Activated naive CD4-positive, alpha-beta T cell treated with anti-CD3 and anti-CD28 coated beads for 36 hours (primary cell): ENCODE measurements at regions not wholly inside any gene's neighbourhood (a gene's known extent, or its start where the extent isn't known, plus 50 kb on each side); places are given as distances from the start of the nearest gene placed in this dataset.
"Not testable (repeated sequence)": the region's sequence is repeated elsewhere in the genome, so short reads cannot be mapped to it uniquely, and the experiment has no call there.

ENCODE experiments used
- CTCF ChIA-PET: fragments of 350-600 bp; sonication (Branson Sonifier 250); formaldehyde crosslinking; loops from one replicate; lab custom pipeline; 2021; ENCODE audit warnings: antibody characterized with exemption; lab: Charles Lee
- DNase-seq: peaks from one replicate; pipeline ENCODE4 v3.0.0-alpha.2; 2020
- H3K27ac Mint-ChIP-seq: one replicate; pipeline ENCODE4 v1.8.0; 2021; ENCODE audit warnings: mild to moderate bottlenecking, mixed read lengths
- H3K27me3 Mint-ChIP-seq: one replicate; pipeline ENCODE4 v1.8.0; 2021; ENCODE audit warnings: low read depth, mixed read lengths
- H3K36me3 Mint-ChIP-seq: one replicate; pipeline ENCODE4 v1.8.0; 2021; ENCODE audit warnings: low read depth, mixed read lengths
- H3K4me1 Mint-ChIP-seq: one replicate; pipeline ENCODE4 v1.8.0; 2021; ENCODE audit warnings: low read depth, mixed read lengths
- H3K4me3 Mint-ChIP-seq: one replicate; pipeline ENCODE4 v1.8.0; 2021; ENCODE audit warnings: mild to moderate bottlenecking, moderate library complexity, mixed read lengths
- H3K9me3 Mint-ChIP-seq: one replicate; pipeline ENCODE4 v1.8.0; 2021; ENCODE audit warnings: mixed read lengths
- intact Hi-C: fragments of 100-400 bp; cut with micrococcal nuclease; formaldehyde crosslinking; loops from one replicate; pipeline ENCODE4 v1.15.1; 2023

- peaks cover 33% of the 10 kb centered on the region for H3K36me3 Mint-ChIP-seq
These were observed 85.7 kb downstream of the PTPDC1 start for GRCh38 chr9:94169968-94170367.

DNA sequence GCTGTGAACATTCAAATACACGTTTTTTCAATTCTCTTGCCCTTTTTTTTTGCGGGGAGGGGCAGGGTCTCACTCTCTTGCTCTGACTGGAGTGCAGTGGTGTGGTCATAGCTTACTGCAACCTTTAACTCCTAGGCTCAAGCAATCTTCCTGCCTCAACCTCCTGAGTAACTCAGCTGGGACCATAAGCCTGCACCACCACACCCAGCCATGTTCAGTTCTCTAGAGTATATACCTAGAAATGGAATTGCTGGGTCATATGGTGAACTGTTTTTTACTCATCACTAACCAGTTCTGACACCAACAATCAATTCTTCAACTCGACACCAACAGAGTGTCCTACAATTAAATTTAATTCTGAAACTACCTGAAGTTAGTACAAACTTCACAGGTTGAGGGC lies 85.5 kb upstream of the ZNF169 start:
- DNase-seq = peak; percentile 38

More at GRCh38 chr9:94169968-94170367, 85.7 kb downstream of the PTPDC1 start:
- H3K4me1 Mint-ChIP-seq = peaks cover 64% of the 10 kb centered on the region
- no peak overlapping the region for H3K4me3 Mint-ChIP-seq
- no peaks in the 10 kb centered on the region for H3K9me3 Mint-ChIP-seq
- no peak for DNase-seq
- CTCF ChIA-PET = interaction anchor here (0.7 kb wide), 1 partner anchor 43 kb away, joined by 3 read pairs; no protein-coding TSS in a partner anchor
- intact Hi-C loops = loop anchor here (5.0 to 10.0 kb wide), 7 partner anchors 42 to 1845 kb away; partner anchors contain the start of genes FANCC, IPPK and NINJ1
- H3K27ac Mint-ChIP-seq = no peak overlapping the region
- no peaks in the 10 kb centered on the region for H3K27me3 Mint-ChIP-seq

DNA sequence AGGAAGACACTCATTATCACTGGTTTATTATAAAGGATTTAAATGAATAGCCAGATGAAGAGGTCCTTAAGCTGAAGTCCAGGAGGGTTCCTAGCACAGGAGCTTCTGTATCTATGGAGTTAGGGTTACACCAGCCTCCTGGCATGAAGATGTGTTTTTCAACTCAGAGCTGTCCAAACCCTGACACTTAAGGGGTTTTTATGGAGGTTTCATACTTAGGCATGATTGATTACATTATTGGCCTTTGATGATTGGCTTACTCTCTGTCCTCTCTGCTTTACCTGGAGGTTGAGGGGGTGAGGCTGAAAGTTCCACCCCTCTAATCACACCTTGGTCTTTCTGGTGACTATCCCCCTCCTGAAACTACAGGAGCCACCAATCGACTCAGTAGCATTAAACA lies 84.9 kb upstream of the ZNF169 start:
- Mint-ChIP-seq H3K4me1 (peaks cover 78% of the 10 kb centered on the region), H3K36me3 (peaks cover 40% of the 10 kb centered on the region), H3K27ac (peak overlapping the region; percentile 77), H3K4me3 (no peak overlapping the region), H3K9me3 (no peaks in the 10 kb centered on the region), H3K27me3 (no peaks in the 10 kb centered on the region)
- CTCF ChIA-PET = interaction anchor here (0.5 to 1.2 kb wide), 3 partner anchors 18 to 160 kb away, joined by 3 to 4 read pairs (median 4); no protein-coding TSS in a partner anchor
- DNase-seq = no peak
- intact Hi-C loops = loop anchor here (1.0 kb wide), 1 partner anchor 8 kb away; no protein-coding TSS in a partner anchor

More for the DNA sequence above, 85.5 kb upstream of the ZNF169 start:
- CTCF ChIA-PET = interaction anchor here (0.6 to 1.5 kb wide), 4 partner anchors 17 to 854 kb away, joined by 4 to 5 read pairs (median 4); no protein-coding TSS in a partner anchor
- H3K27ac Mint-ChIP-seq = peak overlapping the region; percentile 77
- intact Hi-C loops = loop anchor here (1.0 kb wide), 1 partner anchor 7 kb away; no protein-coding TSS in a partner anchor
- H3K4me1 Mint-ChIP-seq = peaks cover 75% of the 10 kb centered on the region
- H3K27me3 Mint-ChIP-seq = no peaks in the 10 kb centered on the region
- peaks cover 40% of the 10 kb centered on the region for H3K36me3 Mint-ChIP-seq
- no peaks in the 10 kb centered on the region for H3K9me3 Mint-ChIP-seq
- no peak overlapping the region for H3K4me3 Mint-ChIP-seq

DNA sequence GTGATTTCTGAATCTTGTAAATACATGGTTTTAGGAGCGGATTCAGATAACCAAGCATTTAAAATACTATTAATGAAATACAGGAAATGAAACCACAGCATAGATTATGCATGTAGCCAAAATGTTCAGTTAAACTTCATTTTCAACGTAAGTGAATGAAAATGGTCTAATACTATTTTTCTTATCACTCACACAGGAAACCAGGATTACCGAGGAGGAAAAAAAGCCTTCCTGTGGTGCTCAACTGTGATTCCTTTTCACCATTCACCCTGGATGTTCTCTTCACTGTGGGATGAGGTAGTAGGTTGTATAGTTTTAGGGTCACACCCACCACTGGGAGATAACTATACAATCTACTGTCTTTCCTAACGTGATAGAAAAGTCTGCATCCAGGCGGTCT lies 83.4 kb upstream of the ZNF169 start:
- H3K4me1 Mint-ChIP-seq = peaks cover 77% of the 10 kb centered on the region
- no peak overlapping the region for H3K4me3 Mint-ChIP-seq
- CTCF ChIA-PET = no interaction called here

DNA sequence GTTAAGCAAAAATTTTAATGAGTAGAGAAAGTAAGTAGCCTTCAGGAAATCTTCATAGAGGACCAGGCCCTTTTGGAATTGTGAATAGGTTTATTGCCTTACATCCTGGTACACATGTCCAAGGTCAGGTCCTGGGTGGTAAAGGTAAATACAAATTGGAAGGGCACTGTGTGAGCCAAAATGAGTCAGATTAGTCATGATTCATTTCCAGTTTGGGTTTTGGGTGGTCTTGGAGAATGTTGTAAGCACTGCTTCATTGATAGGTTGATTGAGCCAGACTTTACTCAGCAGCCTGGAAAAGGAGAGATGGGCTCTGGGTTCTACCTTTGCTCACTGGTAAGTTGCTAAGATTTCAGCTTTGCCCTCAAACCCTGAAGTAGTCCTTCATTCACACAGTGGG lies 82.5 kb upstream of the ZNF169 start:
- Mint-ChIP-seq H3K27ac (peak overlapping the region; percentile 47), H3K36me3 (peaks cover 46% of the 10 kb centered on the region), H3K27me3 (no peaks in the 10 kb centered on the region), H3K9me3 (no peaks in the 10 kb centered on the region), H3K4me1 (peaks cover 78% of the 10 kb centered on the region), H3K4me3 (no peak overlapping the region)
- intact Hi-C loops = no loop called here
- CTCF ChIA-PET = no interaction called here
- DNase-seq = no peak

More for the DNA sequence above, 83.4 kb upstream of the ZNF169 start:
- DNase-seq = no peak
- Mint-ChIP-seq H3K9me3 (no peaks in the 10 kb centered on the region), H3K36me3 (peaks cover 46% of the 10 kb centered on the region), H3K27me3 (no peaks in the 10 kb centered on the region), H3K27ac (no peak overlapping the region)
- intact Hi-C loops = no loop called here

DNA sequence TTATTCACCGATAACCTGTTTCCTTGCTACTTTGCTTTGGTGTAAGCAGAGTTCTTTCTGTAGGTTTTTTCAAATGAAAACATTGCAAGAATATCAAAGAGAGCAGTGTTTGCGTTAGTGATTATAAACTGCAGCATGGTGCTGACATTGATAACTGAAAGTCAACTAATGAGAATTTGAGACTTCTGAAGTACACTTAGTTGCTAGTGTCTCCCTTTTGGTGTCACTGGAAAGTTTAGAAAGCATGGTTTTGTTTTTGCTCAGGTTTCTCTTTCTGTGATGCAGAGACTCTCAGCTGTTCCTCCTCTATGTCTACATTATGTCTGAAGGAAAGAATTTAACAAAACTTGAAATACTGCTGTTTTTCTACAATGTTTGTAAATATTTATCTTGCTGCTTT lies 80.2 kb upstream of the ZNF169 start:
- Mint-ChIP-seq H3K27ac (peak overlapping the region; percentile 14), H3K36me3 (peaks cover 44% of the 10 kb centered on the region), H3K4me3 (no peak overlapping the region), H3K9me3 (no peaks in the 10 kb centered on the region), H3K4me1 (peaks cover 67% of the 10 kb centered on the region), H3K27me3 (no peaks in the 10 kb centered on the region)
- intact Hi-C loops = no loop called here
- CTCF ChIA-PET = no interaction called here
- no peak for DNase-seq

- intact Hi-C loops = no loop called here
- Mint-ChIP-seq H3K4me3 (no peak overlapping the region), H3K36me3 (peaks cover 33% of the 10 kb centered on the region), H3K9me3 (no peaks in the 10 kb centered on the region), H3K27ac (no peak overlapping the region), H3K4me1 (peaks cover 48% of the 10 kb centered on the region), H3K27me3 (no peaks in the 10 kb centered on the region)
- CTCF ChIA-PET = interaction anchor here (0.6 kb wide), 1 partner anchor 9 kb away, joined by 3 read pairs; no protein-coding TSS in a partner anchor
- no peak for DNase-seq
These were observed 77.5 kb upstream of the ZNF169 start for GRCh38 chr9:94181408-94182181.

- Mint-ChIP-seq H3K27me3 (no peaks in the 10 kb centered on the region), H3K4me1 (peaks cover 39% of the 10 kb centered on the region), H3K9me3 (no peaks in the 10 kb centered on the region), H3K4me3 (no peak overlapping the region), H3K27ac (no peak overlapping the region), H3K36me3 (peaks cover 27% of the 10 kb centered on the region)
- intact Hi-C loops = no loop called here
- CTCF ChIA-PET = no interaction called here
- no peak for DNase-seq
These were observed 76.6 kb upstream of the ZNF169 start for GRCh38 chr9:94182532-94182931.

DNA sequence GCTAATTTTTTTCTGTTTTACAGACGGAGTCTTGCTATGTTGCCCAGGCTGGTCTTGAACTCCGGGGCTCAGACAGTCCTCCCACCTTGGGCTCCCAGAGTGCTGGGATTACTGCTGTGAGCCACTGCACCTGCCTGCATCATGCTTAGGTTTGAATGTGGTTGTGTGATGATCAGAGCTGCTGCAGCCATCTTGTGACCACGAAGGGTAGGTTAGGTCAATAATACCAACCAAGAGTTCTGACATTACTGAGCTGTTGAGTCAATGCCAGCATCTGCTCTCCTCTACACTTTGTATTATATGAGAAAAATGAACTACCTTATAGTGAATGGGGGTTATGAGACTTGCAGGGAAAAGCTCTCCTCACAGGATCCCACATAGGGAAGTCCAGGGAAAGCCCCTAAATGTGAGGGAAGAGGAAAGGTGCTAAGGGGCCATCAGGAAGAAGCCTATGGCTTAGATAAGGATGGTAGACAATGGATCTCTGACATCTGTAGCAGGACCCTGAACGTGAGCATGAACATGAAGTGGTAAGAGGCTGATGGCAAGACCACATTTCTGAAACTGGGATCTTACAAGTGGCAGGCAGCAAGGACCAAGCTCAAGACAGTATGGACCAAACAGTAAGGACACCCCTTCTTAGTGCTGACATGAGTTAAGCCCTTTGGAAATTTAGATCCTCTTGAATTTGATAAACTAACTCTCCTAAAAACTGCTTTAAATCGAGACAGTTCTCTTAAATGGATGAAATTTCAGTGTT lies 75.7 kb upstream of the ZNF169 start:
- intact Hi-C loops = no loop called here
- Mint-ChIP-seq H3K4me1 (peaks cover 33% of the 10 kb centered on the region), H3K27me3 (no peaks in the 10 kb centered on the region), H3K27ac (no peak overlapping the region), H3K9me3 (peaks cover 3% of the 10 kb centered on the region), H3K4me3 (no peak overlapping the region), H3K36me3 (peaks cover 32% of the 10 kb centered on the region)
- peak; percentile 11 for DNase-seq
- CTCF ChIA-PET = no interaction called here

GRCh38 chr9:94188246-94188645 lies 70.9 kb upstream of the ZNF169 start:
- Mint-ChIP-seq H3K4me3 (no peak overlapping the region), H3K9me3 (peaks cover 17% of the 10 kb centered on the region), H3K27me3 (no peaks in the 10 kb centered on the region), H3K4me1 (no peaks in the 10 kb centered on the region), H3K36me3 (peaks cover 28% of the 10 kb centered on the region), H3K27ac (no peak overlapping the region)
- intact Hi-C loops = no loop called here
- CTCF ChIA-PET = interaction anchor here (0.5 to 0.7 kb wide), 2 partner anchors 14 to 222 kb away, joined by 3 read pairs; no protein-coding TSS in a partner anchor
- DNase-seq = no peak

GRCh38 chr9:94191706-94192105 lies 67.4 kb upstream of the ZNF169 start:
- H3K27me3 Mint-ChIP-seq, CTCF ChIA-PET, H3K4me3 Mint-ChIP-seq, intact Hi-C loops, H3K4me1 Mint-ChIP-seq, DNase-seq, H3K27ac Mint-ChIP-seq: not testable (repeated sequence)
- Mint-ChIP-seq H3K9me3 (peaks cover 34% of the 10 kb centered on the region), H3K36me3 (peaks cover 45% of the 10 kb centered on the region)

DNA sequence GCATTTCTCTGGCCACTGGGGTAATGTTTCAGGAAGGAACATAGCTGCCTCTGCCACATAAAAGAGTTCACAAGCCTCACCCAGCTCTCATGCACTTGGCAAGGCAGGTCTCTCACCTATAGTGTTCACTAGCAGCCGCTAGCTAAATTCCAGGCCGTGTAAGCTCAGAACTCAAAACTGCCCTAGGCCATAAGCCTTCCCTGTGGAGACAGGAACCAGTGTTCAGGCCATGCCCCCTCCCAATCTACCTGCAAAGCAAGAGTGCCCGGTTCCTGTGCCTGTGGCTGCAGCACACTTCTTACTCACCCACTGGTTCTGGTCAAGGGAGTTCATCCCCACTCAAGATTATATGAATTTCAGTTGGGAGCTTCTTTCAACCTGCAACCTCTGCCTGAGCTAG lies 60.7 kb upstream of the ZNF169 start:
- Mint-ChIP-seq H3K27ac (no peak overlapping the region), H3K27me3 (no peaks in the 10 kb centered on the region), H3K4me1 (no peaks in the 10 kb centered on the region), H3K4me3 (no peak overlapping the region), H3K36me3 (peaks cover 32% of the 10 kb centered on the region), H3K9me3 (peaks cover 21% of the 10 kb centered on the region)
- DNase-seq = no peak
- intact Hi-C loops = no loop called here
- CTCF ChIA-PET = no interaction called here
